Mammary epithelial cell (primary cell): ENCODE measurements at regions not wholly inside any gene's neighbourhood (a gene's known extent, or its start where the extent isn't known, plus 50 kb on each side); places are given as distances from the start of the nearest gene placed in this dataset.

ENCODE experiments used
- EZH2 ChIP-seq: IDR thresholded peaks from 2 replicates; pipeline ENCODE4 v1.6.1; 2012; ENCODE audit warnings: low read length, inconsistent platforms, borderline replicate concordance
- TF ChIP-seq, protein P1 (sequence below), 2 donors: IDR thresholded peaks in 1 of 2; conservative IDR thresholded peaks in 1 of 2; 2 replicates each; pipeline ENCODE4 v1.5.1; 2011 to 2012; ENCODE audit warnings: inconsistent platforms in 2 of 2, low read length in 2 of 2, mild to moderate bottlenecking in 2 of 2, control low read depth in 1 of 2, low read depth in 1 of 2; ENCODE audit not compliant: insufficient read depth in 1 of 2; ENCODE audit errors: extremely low read depth in 1 of 2

DNA sequence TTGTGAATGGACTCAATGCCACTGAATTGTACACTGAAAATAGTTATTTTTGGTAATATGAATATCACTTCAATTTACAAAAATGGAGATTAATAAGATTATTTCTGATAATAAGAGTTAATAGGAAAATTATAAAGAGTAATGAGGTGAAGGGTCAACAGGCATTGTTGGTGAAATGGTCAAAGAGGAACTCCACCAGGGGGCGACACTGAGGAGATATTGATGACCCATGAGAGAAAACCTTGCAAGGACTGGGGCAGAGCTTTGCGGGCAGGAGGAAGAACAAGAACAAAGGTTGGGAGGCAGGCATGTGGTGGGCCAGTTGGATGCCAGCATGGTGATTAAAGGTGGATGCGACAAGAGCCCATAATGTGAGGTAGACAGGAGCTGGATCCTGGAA is 74.0 kb upstream of the XYLT1 start:
- TF ChIP-seq, protein P1, sequence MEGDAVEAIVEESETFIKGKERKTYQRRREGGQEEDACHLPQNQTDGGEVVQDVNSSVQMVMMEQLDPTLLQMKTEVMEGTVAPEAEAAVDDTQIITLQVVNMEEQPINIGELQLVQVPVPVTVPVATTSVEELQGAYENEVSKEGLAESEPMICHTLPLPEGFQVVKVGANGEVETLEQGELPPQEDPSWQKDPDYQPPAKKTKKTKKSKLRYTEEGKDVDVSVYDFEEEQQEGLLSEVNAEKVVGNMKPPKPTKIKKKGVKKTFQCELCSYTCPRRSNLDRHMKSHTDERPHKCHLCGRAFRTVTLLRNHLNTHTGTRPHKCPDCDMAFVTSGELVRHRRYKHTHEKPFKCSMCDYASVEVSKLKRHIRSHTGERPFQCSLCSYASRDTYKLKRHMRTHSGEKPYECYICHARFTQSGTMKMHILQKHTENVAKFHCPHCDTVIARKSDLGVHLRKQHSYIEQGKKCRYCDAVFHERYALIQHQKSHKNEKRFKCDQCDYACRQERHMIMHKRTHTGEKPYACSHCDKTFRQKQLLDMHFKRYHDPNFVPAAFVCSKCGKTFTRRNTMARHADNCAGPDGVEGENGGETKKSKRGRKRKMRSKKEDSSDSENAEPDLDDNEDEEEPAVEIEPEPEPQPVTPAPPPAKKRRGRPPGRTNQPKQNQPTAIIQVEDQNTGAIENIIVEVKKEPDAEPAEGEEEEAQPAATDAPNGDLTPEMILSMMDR (conservative IDR thresholded peaks at IDR 0.05 in 1 of 2, IDR thresholded peaks at IDR 0.05 in 1 of 2; ENCODE audit: extremely low read depth in 1 of 2, insufficient read depth in 1 of 2, low read depth in 1 of 2, low read length in 2 of 2), result peak; percentile 34 to 41
- TF ChIP-seq EZH2, result no peak
